ENCODE measurements at regions not wholly inside any gene's neighbourhood (a gene's known extent, or its start where the extent isn't known, plus 50 kb on each side); places are given as distances from the start of the nearest gene placed in this dataset.
A peak's percentile ranks its signal among the peaks of the same experiment; 100 is the strongest.

- TF ChIP-seq, protein P1, sequence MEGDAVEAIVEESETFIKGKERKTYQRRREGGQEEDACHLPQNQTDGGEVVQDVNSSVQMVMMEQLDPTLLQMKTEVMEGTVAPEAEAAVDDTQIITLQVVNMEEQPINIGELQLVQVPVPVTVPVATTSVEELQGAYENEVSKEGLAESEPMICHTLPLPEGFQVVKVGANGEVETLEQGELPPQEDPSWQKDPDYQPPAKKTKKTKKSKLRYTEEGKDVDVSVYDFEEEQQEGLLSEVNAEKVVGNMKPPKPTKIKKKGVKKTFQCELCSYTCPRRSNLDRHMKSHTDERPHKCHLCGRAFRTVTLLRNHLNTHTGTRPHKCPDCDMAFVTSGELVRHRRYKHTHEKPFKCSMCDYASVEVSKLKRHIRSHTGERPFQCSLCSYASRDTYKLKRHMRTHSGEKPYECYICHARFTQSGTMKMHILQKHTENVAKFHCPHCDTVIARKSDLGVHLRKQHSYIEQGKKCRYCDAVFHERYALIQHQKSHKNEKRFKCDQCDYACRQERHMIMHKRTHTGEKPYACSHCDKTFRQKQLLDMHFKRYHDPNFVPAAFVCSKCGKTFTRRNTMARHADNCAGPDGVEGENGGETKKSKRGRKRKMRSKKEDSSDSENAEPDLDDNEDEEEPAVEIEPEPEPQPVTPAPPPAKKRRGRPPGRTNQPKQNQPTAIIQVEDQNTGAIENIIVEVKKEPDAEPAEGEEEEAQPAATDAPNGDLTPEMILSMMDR (IDR thresholded peaks at IDR 0.05) = no peak
- ATAC-seq (ENCODE audit: low FRiP score) (no peak), DNase-seq (ENCODE audit: low spot score) (no peak)
These were observed 149.0 kb upstream of the TMEM106B start for GRCh38 chr7:12062062-12062461.

DNA sequence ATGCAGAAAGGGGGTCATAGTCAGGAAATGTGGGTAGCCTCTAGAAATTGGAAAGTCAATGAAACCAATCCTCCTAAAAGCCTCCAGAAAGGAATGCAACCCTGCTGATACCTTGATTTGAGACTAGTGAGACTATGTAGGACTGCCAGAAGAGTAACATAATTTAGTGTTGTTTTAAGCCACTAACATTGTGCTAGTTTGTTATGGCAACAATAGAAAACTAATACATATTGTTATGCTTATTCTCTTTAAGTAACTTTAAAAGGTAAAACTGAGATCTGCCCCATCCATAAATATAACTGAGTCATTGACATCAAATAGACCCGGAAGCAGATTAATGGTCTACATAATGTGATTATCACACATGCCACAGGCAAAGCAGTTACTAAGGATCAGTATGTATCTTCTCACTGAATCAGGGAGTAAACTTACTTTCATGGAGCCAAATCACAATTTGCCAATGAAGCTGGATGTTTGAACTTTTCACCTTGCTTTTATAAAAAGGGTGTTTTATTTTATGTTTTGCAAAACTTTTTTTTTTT lies 146.4 kb upstream of the TMEM106B start:
- TF ChIP-seq, protein P1 (IDR thresholded peaks at IDR 0.05) = no peak
- no peak for ATAC-seq (ENCODE audit: low FRiP score)
- DNase-seq (ENCODE audit: low spot score) = no peak

- ATAC-seq (ENCODE audit: low FRiP score) = no peak
- DNase-seq (ENCODE audit: low spot score) = no peak
- TF ChIP-seq, protein P1 (IDR thresholded peaks at IDR 0.05) = no peak
These were observed 145.1 kb upstream of the TMEM106B start for GRCh38 chr7:12066004-12066403.

- TF ChIP-seq, protein P1 (IDR thresholded peaks at IDR 0.05) = no peak
- ATAC-seq (ENCODE audit: low FRiP score) = no peak
- DNase-seq (ENCODE audit: low spot score) = no peak
These were observed 144.6 kb upstream of the TMEM106B start for GRCh38 chr7:12066521-12066920.

DNA sequence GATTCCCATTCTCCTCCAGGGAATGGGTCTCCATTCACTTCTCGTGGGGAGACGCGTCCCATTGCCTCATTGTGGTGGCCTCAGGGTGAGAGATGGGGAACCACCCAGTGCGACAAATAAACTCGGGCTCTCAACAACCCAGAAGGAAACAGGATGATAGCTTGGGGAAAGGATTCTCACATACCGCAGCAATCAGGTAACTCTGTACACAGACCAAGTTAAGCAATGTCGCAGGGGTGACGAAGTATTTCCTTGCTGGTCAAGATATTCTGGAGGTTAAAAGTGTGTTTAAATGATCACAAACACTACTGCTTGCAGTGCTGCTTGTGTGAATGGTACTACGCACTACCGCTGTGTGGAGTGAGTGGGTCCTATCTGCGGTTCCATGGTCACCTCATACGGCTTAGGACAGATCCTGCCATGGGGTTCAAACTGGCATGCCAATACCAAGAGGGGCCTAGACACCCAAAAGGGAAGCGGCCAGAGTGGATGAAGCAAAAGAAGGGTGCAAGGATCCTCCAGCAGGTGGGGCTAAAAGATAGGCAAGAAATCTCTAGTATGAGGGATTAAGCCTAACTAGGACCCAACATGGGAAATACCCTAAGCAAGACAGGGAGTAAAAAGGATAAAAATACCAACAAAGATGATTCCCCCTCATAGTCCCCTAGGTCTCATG lies 143.8 kb upstream of the TMEM106B start:
- DNase-seq (ENCODE audit: low spot score) = peak; percentile 25
- peak; percentile 58 for ATAC-seq (ENCODE audit: low FRiP score)
- TF ChIP-seq, protein P1 (IDR thresholded peaks at IDR 0.05) = peak in 1 of 3 donors; percentile 27

- TF ChIP-seq, protein P1 (IDR thresholded peaks at IDR 0.05) = no peak
- DNase-seq (ENCODE audit: low spot score) = no peak
- ATAC-seq (ENCODE audit: low FRiP score) = no peak
These were observed 141.3 kb upstream of the TMEM106B start for GRCh38 chr7:12069757-12070156.

- TF ChIP-seq, protein P1 (IDR thresholded peaks at IDR 0.05) = no peak
- DNase-seq (ENCODE audit: low spot score) (no peak), ATAC-seq (ENCODE audit: low FRiP score) (no peak)
These were observed 136.2 kb upstream of the TMEM106B start for GRCh38 chr7:12074889-12075288.

All from omental fat pad (tissue), 3 donors.